Loucy (cell line): ENCODE measurements at regions not wholly inside any gene's neighbourhood (a gene's known extent, or its start where the extent isn't known, plus 50 kb on each side); places are given as distances from the start of the nearest gene placed in this dataset.

Experiments used
- CTCF ChIP-seq: fragments of 200-600 bp; sonication (generic); conservative IDR thresholded peaks from 2 replicates; pipeline ENCODE4 v1.5.1; 2014; ENCODE audit warnings: mild to moderate bottlenecking, antibody characterized with exemption, low read length
- EZH2phosphoT487 ChIP-seq: fragments of 200-600 bp; IDR thresholded peaks from 2 replicates; pipeline ENCODE4 v1.6.1; 2018; ENCODE audit warnings: antibody characterized with exemption, mild to moderate bottlenecking, moderate library complexity, borderline replicate concordance

- no peak for TF ChIP-seq CTCF
- no peak for TF ChIP-seq EZH2phosphoT487
Measured at GRCh38 chr3:59317386-59317785, 267.6 kb upstream of the CFAP20DC start.
